ENCODE measurements at regions not wholly inside any gene's neighbourhood (a gene's known extent, or its start where the extent isn't known, plus 50 kb on each side); places are given as distances from the start of the nearest gene placed in this dataset.

- no peak for TF ChIP-seq POLR2AphosphoS5 (IDR thresholded peaks at IDR 0.05)
- TF ChIP-seq POLR2A (IDR thresholded peaks at IDR 0.05), result no peak
- H3K36me3 ChIP-seq, result no peaks in the 10 kb centered on the region
- H3K27me3 ChIP-seq (replicated peaks in 1 of 7), result no peaks in the 10 kb centered on the region
- WGBS, 5 donors, result 78 to 86% (median 82%) methylated on average over 5 of the region's 5 CpGs
- no peak overlapping the region for H3K4me3 ChIP-seq
- intact Hi-C loops (cut with DNase I; ENCODE audit: low total_unique reads), result no loop called here
- no peak for DNase-seq
- no peak overlapping the region for H3K27ac ChIP-seq
- H3K4me1 ChIP-seq, result no peaks in the 10 kb centered on the region
- H3K9me3 ChIP-seq, result no peaks in the 10 kb centered on the region
Measured at GRCh38 chr6:115811541-115811940, 249.2 kb downstream of the FRK start.

- no peaks in the 10 kb centered on the region for H3K4me1 ChIP-seq
- no peaks in the 10 kb centered on the region for H3K36me3 ChIP-seq
- 34 to 69% (median 41%) methylated on average over 1 of the region's 1 CpG for WGBS, 5 donors
- no peaks in the 10 kb centered on the region for H3K9me3 ChIP-seq
- no peak overlapping the region for H3K27ac ChIP-seq
- no peak overlapping the region for H3K4me3 ChIP-seq
- DNase-seq, result no peak
- TF ChIP-seq POLR2AphosphoS5 (IDR thresholded peaks at IDR 0.05), result no peak
- TF ChIP-seq POLR2A (IDR thresholded peaks at IDR 0.05), result no peak
- TF ChIP-seq CTCF (IDR thresholded peaks at IDR 0.05 in 8 of 11, conservative IDR thresholded peaks at IDR 0.05 in 3 of 11), result no peak
- intact Hi-C loops (cut with DNase I; ENCODE audit: low total_unique reads), result no loop called here
- no peaks in the 10 kb centered on the region for H3K27me3 ChIP-seq (replicated peaks in 1 of 7)
Measured at GRCh38 chr6:115798229-115798628, 262.5 kb downstream of the FRK start.

- no peaks in the 10 kb centered on the region for H3K27me3 ChIP-seq (replicated peaks in 1 of 7)
- TF ChIP-seq POLR2AphosphoS5 (IDR thresholded peaks at IDR 0.05) (no peak), POLR2A (IDR thresholded peaks at IDR 0.05) (no peak), CTCF (IDR thresholded peaks at IDR 0.05 in 8 of 11, conservative IDR thresholded peaks at IDR 0.05 in 3 of 11) (no peak)
- no peak overlapping the region for H3K27ac ChIP-seq
- H3K4me1 ChIP-seq, result no peaks in the 10 kb centered on the region
- no peaks in the 10 kb centered on the region for H3K36me3 ChIP-seq
- DNase-seq, result no peak
- 25 to 79% (median 57%) methylated on average over 1 of the region's 1 CpG for WGBS, 5 donors
- H3K4me3 ChIP-seq, result no peak overlapping the region
- intact Hi-C loops (cut with DNase I; ENCODE audit: low total_unique reads), result no loop called here
- no peaks in the 10 kb centered on the region for H3K9me3 ChIP-seq
Measured at GRCh38 chr6:115796829-115797228, 263.9 kb downstream of the FRK start.

GRCh38 chr6:115796061-115796460 lies 264.6 kb downstream of the FRK start:
- Histone ChIP-seq H3K4me1 (no peaks in the 10 kb centered on the region), H3K9me3 (no peaks in the 10 kb centered on the region), H3K36me3 (no peaks in the 10 kb centered on the region), H3K27ac (no peak overlapping the region), H3K27me3 (replicated peaks in 1 of 7) (no peaks in the 10 kb centered on the region), H3K4me3 (no peak overlapping the region)
- intact Hi-C loops (cut with DNase I; ENCODE audit: low total_unique reads), result no loop called here
- WGBS, 5 donors, result 75 to 91% (median 82%) methylated on average over 2 of the region's 2 CpGs
- no peak for DNase-seq
- TF ChIP-seq CTCF (IDR thresholded peaks at IDR 0.05 in 8 of 11, conservative IDR thresholded peaks at IDR 0.05 in 3 of 11), result no peak
- no peak for TF ChIP-seq POLR2AphosphoS5 (IDR thresholded peaks at IDR 0.05)
- no peak for TF ChIP-seq POLR2A (IDR thresholded peaks at IDR 0.05)
